8988T (cell line): ENCODE measurements at regions not wholly inside any gene's neighbourhood (a gene's known extent, or its start where the extent isn't known, plus 50 kb on each side); places are given as distances from the start of the nearest gene placed in this dataset.

Experiments
- DNase-seq: peaks from one replicate; pipeline ENCODE4 v3.0.0; 2011

- no peak for DNase-seq
Observed at GRCh38 chr3:87175732-87176131, 51.4 kb upstream of the CHMP2B start.

- DNase-seq, result no peak
Observed at GRCh38 chr3:87173776-87174175, 53.3 kb upstream of the CHMP2B start.

- DNase-seq, result no peak
Observed at GRCh38 chr3:87173071-87173470, 54.0 kb upstream of the CHMP2B start.

GRCh38 chr3:87167628-87168456 is 59.3 kb upstream of the CHMP2B start:
- DNase-seq, result no peak

- DNase-seq, result no peak
Observed at GRCh38 chr3:87164245-87164644, 62.9 kb upstream of the CHMP2B start.

GRCh38 chr3:87161851-87162250 is 65.3 kb upstream of the CHMP2B start:
- no peak for DNase-seq

- DNase-seq, result no peak
Observed at GRCh38 chr3:87161417-87161816, 65.7 kb upstream of the CHMP2B start.

GRCh38 chr3:87161013-87161412 is 66.1 kb upstream of the CHMP2B start:
- no peak for DNase-seq

- no peak for DNase-seq
Observed at GRCh38 chr3:87158823-87159222, 68.3 kb upstream of the CHMP2B start.

GRCh38 chr3:87148020-87148419 is 79.1 kb upstream of the CHMP2B start:
- DNase-seq, result no peak

- DNase-seq, result no peak
Observed at GRCh38 chr3:87147562-87147961, 79.5 kb upstream of the CHMP2B start.

- no peak for DNase-seq
Observed at GRCh38 chr3:87145553-87145952, 81.6 kb upstream of the CHMP2B start.

GRCh38 chr3:87136066-87136596 is 91.0 kb upstream of the CHMP2B start:
- DNase-seq, result no peak

- DNase-seq, result no peak
Observed at GRCh38 chr3:87135412-87135811, 91.7 kb upstream of the CHMP2B start.

- no peak for DNase-seq
Observed at GRCh38 chr3:87132801-87133200, 94.3 kb upstream of the CHMP2B start.

GRCh38 chr3:87128006-87128405 is 99.1 kb upstream of the CHMP2B start:
- DNase-seq, result no peak

GRCh38 chr3:87127281-87127680 is 99.8 kb upstream of the CHMP2B start:
- no peak for DNase-seq

- no peak for DNase-seq
Observed at GRCh38 chr3:87126321-87126720, 100.8 kb upstream of the CHMP2B start.

- DNase-seq, result no peak
Observed at GRCh38 chr3:87125116-87125515, 102.0 kb upstream of the CHMP2B start.

GRCh38 chr3:87122766-87123165 is 104.3 kb upstream of the CHMP2B start:
- no peak for DNase-seq

GRCh38 chr3:87121856-87122255 is 105.3 kb upstream of the CHMP2B start:
- no peak for DNase-seq

GRCh38 chr3:87120881-87121280 is 106.2 kb upstream of the CHMP2B start:
- no peak for DNase-seq

GRCh38 chr3:87120236-87120635 is 106.9 kb upstream of the CHMP2B start:
- no peak for DNase-seq

- DNase-seq, result no peak
Observed at GRCh38 chr3:87109465-87109864, 117.6 kb upstream of the CHMP2B start.
